RWPE1 (cell line): ENCODE measurements at regions not wholly inside any gene's neighbourhood (a gene's known extent, or its start where the extent isn't known, plus 50 kb on each side); places are given as distances from the start of the nearest gene placed in this dataset.

Source experiments
- CTCF ChIA-PET: fragments of 350-600 bp; sonication (Branson Sonifier 250); formaldehyde crosslinking; extraction: SDS; loops from one replicate; lab custom pipeline; 2021; lab: Yijun Ruan, JAX
- POLR2A ChIA-PET: fragments of 400-600 bp; formaldehyde crosslinking; extraction: SDS; loops from one replicate; lab custom pipeline; 2020; ENCODE audit warnings: antibody characterized with exemption; ENCODE audit not compliant: low non-redundant PET; lab: Yijun Ruan, JAX
- DNase-seq: peaks from one replicate; pipeline ENCODE4 v3.0.0; 2012; ENCODE audit warnings: low spot score
- H3K27ac ChIP-seq: fragments of 450-650 bp; 2 replicates; pipeline ENCODE4 v1.5.1; 2017
- TF ChIP-seq, protein P1 (sequence below): fragments of 450-650 bp; conservative IDR thresholded peaks from 2 replicates; pipeline ENCODE4 v1.5.1; 2017; ENCODE audit warnings: low read depth, mild to moderate bottlenecking

DNA sequence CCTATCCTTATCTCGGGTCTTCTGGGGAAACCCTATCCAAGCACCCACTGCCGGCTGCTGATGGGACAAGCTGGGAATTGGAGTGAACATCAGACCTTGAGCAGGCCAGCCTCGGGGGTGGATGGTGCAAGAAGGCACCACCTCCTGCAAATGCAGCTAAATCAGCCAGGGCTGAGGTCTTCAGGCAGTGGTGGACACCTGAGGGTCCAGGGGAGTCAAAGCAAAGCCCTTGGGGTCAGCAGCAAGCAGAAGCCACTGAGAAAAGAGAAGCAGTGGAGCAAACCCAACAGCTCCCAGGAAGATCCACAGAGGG, 55.4 kb upstream of the ENPP7 start:
- ChIA-PET CTCF (no interaction called here), POLR2A (no interaction called here)
- no peak for DNase-seq
- TF ChIP-seq, protein P1, sequence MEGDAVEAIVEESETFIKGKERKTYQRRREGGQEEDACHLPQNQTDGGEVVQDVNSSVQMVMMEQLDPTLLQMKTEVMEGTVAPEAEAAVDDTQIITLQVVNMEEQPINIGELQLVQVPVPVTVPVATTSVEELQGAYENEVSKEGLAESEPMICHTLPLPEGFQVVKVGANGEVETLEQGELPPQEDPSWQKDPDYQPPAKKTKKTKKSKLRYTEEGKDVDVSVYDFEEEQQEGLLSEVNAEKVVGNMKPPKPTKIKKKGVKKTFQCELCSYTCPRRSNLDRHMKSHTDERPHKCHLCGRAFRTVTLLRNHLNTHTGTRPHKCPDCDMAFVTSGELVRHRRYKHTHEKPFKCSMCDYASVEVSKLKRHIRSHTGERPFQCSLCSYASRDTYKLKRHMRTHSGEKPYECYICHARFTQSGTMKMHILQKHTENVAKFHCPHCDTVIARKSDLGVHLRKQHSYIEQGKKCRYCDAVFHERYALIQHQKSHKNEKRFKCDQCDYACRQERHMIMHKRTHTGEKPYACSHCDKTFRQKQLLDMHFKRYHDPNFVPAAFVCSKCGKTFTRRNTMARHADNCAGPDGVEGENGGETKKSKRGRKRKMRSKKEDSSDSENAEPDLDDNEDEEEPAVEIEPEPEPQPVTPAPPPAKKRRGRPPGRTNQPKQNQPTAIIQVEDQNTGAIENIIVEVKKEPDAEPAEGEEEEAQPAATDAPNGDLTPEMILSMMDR: no peak
- H3K27ac ChIP-seq: no peak overlapping the region

DNA sequence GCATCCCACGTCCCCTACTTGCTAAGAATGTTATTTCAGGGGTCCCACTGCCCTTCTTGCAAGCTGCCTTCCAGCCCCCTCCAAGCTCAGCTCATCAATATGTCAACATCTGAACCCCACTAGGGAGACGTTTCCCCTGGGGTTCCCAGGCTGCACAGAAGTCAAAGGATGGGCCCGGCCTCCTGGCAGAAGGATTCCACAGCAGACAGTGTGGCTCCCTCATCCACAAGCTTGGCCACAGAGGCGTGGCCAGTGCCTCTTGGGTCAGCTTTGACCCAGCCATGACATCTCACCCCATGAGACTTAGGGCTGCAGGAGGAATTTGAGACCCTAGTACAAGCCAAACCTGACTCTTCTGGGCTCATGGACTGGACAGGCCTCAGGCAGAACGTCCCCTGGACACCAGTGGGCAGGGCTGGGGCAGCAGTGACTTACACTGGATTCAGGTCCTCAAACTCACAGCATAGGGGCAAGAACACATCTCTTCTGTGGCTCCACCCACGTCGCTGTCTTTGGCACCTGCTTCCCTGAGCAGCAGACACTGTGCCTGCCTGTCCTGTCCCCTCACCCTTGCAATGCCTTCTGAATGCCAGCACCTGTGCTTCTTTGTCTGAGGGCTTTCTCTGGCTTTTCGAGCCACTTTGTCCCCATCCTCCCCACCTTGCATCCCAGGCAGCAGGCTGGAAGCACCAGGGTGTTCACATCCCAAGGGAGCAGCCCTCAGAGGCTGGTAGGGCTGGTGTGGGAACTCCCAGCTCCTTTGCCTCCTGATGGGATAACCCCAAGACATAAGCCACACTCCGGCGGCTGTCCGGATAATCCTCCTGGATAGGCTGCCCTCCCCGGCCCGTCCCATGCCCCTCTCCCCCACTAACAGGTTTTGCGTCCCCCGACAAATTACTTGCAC, 56.0 kb upstream of the ENPP7 start:
- CTCF ChIA-PET: interaction anchor here (0.5 kb wide), 1 partner anchor 63 kb away, joined by 3 read pairs; no protein-coding TSS in a partner anchor
- DNase-seq: no peak
- H3K27ac ChIP-seq: no peak overlapping the region
- POLR2A ChIA-PET: no interaction called here
- TF ChIP-seq, protein P1: no peak

DNA sequence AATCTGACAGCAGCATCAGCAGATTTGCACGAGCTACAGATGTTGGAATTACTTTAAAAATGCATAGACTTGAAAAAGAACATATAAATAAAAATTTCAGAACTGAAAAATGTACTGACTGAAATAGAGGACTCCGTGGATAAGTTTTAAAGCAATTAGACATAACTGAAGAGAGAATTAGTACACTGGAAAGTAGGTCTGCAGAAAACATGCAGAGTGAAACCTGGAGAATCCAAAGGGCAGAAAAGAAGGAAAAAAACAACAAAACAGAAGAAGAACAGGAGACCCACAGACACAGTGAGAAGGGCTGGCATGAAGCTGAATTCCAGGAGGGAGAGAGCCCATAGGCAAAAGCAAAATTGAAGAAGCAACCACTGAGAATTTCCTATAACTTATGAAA, 57.2 kb upstream of the ENPP7 start:
- POLR2A ChIA-PET: no interaction called here
- no peak for DNase-seq
- H3K27ac ChIP-seq: no peak overlapping the region
- TF ChIP-seq, protein P1: no peak
- CTCF ChIA-PET: no interaction called here

DNA sequence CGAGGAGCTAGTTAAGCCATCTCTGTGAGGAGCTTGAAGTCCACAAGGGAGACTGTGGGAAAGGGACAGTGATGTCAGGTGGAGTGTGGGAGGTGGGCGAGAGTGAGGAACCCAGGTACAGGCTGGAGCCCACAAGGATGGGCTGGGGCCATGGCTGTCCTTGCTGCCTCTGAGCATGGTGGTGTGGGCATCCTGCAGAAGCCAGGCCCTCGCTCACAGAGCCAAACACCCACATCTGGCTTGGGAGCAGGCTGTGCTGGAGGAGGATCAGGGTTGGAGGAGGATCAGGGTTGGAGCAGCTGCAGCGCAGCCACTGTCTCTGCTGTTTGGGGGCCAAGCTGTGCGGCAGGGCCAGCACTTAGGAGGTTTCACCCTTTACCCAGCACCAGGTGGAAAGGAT, 58.2 kb upstream of the ENPP7 start:
- H3K27ac ChIP-seq: no peak overlapping the region
- TF ChIP-seq, protein P1: no peak
- ChIA-PET CTCF (interaction anchor here (0.8 kb wide), 1 partner anchor 272 kb away, joined by 3 read pairs; no protein-coding TSS in a partner anchor), POLR2A (no interaction called here)
- no peak for DNase-seq

DNA sequence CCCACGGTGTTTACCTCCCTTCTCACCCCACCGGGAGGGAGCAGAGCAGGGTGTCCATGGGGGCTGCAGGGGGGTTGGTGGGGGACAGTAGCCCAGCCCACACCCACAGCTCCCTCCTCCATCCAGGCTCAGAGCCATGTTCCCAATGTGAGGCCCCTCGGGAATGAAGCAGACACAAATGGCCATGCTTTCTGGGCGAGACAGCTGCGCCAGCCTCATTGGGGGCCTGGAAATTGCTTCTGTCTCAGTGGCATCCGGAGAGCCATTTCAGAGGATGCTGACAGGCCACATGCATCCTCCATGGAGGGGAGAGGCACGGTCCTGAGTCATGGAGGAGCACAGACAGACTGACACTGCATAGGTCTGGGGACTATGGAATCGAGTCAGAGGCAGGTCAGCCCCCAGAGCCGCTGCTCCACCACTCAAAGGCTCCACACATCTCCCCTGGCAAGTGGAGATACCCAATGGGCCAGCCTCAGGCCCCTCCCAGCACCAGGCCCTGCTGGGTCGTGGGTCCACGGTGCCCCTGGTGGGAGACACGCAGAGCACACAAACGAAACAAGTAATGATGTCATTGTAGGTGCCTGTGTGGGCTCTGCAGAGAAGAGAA, 59.6 kb upstream of the ENPP7 start:
- CTCF ChIA-PET: no interaction called here
- DNase-seq: no peak
- TF ChIP-seq, protein P1: no peak
- no peak overlapping the region for H3K27ac ChIP-seq
- POLR2A ChIA-PET: no interaction called here

DNA sequence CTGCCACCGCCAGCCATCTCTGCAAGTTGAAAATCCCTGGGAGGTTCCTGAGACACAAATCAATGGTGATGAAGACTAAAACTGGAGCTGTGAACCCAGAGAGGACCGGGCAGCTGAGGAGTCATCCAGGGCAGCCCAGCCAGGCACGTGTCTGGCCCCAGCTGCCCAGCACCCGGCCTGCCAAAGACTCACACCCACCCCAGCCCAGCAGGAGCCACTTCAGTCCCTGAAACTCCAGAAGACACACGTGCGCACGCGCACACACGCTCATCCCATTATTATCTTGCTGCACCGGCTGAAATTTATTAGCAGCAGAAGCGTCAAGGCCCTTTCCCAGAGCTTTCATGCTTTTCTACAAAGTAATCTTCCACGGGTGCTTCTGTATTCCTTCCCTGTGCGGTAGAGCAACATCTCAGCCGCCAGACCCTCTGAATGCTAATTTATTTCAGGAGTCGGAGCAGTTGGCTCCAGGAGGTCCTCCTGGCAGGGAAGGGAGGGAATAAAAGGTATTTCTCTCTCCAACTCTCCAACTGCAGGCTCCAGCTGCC, 59.8 kb upstream of the RBFOX3 start:
- ChIA-PET POLR2A (no interaction called here), CTCF (interaction anchor here (0.6 kb wide), 1 partner anchor 38 kb away, joined by 4 read pairs; no protein-coding TSS in a partner anchor)
- H3K27ac ChIP-seq: no peak overlapping the region
- DNase-seq: no peak
- TF ChIP-seq, protein P1: no peak
